Smooth muscle cell of the brain vasculature (primary cell): ENCODE measurements at regions not wholly inside any gene's neighbourhood (a gene's known extent, or its start where the extent isn't known, plus 50 kb on each side); places are given as distances from the start of the nearest gene placed in this dataset.
"Not testable (repeated sequence)": the region's sequence is repeated elsewhere in the genome, so short reads cannot be mapped to it uniquely, and the experiment has no call there.

Source experiments
- DNase-seq: peaks from one replicate; pipeline ENCODE4 v3.0.0-alpha.2; 2012; ENCODE audit warnings: low read depth, low spot score

GRCh38 chr1:149157409-149157808 lies 54.1 kb upstream of the NBPF9 start:
- not testable (repeated sequence) for DNase-seq

GRCh38 chr1:149158308-149158707 lies 55.0 kb upstream of the NBPF9 start:
- not testable (repeated sequence) for DNase-seq

- not testable (repeated sequence) for DNase-seq
These were observed 59.7 kb upstream of the NBPF9 start for GRCh38 chr1:149163063-149163444.

- DNase-seq: not testable (repeated sequence)
These were observed 71.4 kb upstream of the NBPF9 start for GRCh38 chr1:149174765-149175164.

- not testable (repeated sequence) for DNase-seq
These were observed 72.5 kb upstream of the NBPF9 start for GRCh38 chr1:149175812-149176211.

DNA sequence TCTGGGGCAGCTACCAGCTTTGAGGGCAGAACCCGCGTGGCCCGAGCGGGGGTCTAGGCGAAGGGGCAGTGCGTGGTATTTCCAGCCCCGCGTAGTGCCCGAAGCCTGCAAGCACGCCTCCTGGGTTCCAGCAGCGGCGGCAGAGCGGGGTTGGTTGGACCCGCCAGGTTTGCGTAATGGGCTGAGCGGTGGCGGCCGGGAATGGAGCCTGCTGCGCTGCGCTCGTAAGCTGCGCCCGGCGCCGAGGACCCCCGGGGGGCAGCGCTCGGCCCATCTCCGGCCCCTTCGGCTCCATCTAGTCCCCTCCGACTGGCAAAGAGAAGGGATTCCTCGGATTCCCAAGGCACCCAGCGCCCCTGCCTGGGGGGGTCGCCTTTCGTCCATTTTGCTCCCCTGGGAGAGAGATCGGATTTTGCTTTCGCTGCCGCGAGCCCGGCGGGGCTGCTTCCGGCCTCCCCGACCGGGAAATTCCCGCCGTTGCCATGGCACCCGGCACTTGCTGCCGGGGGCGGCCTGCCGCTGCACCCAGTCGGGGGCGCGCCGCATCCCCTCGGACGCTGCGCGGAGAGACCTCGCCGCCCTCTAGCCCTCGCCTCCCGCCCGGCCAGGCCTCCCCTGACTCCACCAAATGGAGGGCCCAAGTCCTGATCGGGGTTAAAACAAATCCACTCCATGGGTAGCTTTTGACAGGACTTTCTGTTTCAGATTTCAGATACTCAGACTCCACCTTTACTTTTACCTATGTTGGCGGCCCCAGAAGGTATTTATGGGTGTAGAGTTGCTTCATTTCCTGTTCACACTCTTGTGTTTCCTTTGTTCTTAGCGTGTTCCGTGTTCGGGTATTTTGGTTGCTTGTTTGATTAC lies 73.3 kb upstream of the NBPF9 start:
- not testable (repeated sequence) for DNase-seq

DNA sequence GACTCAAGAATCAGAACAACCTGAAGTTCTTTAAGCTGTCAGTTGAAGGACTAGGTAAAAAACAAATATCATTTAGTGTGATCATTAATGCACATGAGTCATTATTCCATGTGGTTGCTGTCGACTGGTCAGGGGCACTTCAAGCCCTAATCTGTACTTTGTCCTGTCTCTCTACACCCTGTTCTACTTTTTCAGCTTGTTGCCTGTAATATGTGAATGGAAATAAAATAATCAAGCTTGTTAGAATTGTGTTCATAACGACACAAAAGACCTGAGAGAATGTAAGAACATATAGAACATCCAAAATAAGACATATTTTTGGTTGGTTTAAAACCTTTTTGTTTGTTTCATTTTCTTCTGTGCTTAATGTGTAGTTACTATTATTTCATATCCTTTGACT lies 87.4 kb upstream of the NBPF9 start:
- DNase-seq: not testable (repeated sequence)

DNA sequence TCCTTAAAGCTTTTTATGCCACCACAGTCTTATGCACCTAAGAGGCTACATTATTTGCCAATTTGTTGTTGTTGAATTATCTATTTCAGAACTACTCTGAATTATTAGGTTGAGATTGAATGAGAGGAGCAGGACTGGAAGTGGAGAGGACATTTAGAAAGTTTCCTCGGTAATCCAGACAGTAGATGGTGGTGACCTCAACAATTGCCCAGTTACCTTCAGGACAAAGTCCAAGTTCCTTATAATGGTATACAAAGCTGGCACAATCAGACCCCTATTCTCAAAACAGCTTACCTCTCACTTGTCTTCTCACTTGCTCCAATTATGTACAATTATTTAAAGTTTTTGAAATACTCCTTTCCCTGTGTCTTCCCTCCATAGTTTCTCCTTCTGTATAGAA lies 93.3 kb upstream of the NBPF9 start:
- not testable (repeated sequence) for DNase-seq

DNA sequence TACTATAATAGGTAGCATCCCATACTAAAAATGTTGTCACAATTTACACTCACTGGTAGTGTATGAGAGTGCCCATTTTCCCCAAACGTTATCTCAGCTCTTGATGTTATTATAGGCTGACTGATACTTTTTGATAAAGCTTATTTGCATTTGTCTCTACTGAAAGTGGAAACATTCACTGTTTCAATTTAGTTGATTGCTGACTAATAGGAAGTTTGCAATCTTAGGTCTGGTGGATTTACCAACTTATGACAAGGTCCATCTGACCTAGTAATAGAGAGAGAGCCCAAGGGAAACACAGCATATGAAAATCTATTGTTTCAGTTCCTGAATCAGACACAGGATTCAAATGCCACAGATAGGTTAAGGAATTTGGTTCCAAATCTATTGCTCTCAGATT lies 97.2 kb upstream of the NBPF9 start:
- DNase-seq: not testable (repeated sequence)

DNA sequence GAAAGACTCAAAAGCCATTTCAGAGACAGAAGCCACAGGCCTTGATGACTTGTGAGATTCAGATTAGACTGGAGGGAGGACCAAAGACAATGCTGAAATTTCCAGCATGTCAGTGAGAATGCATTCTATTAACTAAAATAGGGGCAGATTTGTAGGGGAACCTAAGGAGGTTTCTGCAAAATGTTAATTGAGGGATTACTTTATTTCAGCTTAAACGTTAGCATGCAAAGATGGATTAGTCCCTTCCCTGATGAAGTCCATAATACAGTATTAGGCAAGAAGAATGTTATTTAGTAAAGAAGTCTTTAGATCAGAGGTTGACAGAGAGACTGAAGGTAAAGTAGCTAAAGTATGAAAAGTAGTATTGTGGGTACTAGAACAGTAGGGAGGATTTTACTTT lies 98.9 kb upstream of the NBPF9 start:
- DNase-seq: not testable (repeated sequence)

DNA sequence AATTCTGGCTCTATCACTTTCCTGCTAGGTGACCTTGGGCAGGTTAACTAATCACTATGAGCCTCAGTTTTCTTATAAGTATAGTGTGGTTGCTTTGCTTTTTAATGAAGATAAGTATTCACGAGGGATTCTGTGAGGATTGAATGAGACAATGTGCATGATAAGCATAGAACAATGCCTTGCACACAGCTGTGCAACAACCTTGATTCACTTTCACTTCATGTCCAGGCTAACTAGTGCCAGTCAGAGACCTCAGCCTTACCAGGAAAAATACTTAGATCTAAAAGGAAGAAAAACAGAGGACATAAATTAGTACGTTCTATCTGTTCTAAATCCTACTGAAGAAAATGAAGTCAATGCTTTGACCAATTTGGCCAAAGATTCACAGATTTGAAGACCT lies 101.0 kb upstream of the NBPF9 start:
- DNase-seq: not testable (repeated sequence)

GRCh38 chr1:149208836-149209235 lies 105.5 kb upstream of the NBPF9 start:
- not testable (repeated sequence) for DNase-seq

DNA sequence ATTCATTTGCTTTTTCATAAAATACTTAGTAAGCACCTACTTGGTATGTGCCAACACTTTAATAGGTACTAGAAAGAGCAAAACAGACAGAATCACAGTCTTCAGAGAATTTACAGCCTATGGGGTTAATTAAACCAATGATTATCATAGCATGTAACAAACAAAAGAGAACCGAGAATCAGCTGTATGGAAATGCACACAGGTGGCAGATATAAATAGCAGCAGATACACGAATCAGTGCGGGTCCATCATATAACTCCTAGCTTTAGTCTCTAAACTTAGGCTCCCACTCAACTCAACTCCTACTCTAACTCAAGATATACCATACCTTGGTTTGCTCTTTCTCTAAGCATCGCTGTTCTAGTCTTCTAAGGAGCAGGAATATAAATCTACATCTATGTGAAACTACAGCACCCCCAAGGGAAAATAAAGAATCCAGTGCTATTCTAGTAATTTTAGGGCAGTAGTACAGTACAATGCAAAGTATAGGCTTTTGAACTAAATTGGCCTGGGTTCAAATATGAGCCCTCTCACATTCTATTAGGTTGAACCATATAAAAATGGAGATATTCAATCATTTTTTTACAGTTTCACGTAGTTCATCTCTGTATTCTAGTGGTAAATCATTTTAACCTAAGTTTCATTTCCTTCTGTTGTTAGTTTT lies 108.5 kb upstream of the NBPF9 start:
- not testable (repeated sequence) for DNase-seq

DNA sequence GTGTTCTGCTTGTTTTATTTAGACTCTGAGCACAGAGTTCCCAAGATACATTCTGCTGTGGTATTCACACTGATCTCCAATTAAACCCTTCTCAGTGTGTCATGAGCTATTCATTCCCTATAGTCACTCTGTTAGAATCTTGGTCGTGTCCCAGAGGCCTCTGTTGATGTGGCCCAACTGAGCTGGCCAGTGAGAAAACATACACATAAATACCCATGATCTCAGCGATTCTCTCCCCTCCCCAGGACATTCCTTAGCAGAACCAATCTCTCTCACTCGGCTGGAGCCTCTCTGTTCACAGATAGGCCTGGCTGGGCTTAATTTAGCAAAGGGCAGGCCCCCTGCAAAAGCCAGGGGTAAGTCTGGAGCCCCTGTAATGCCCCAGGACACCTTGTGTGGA lies 109.6 kb upstream of the NBPF9 start:
- DNase-seq: not testable (repeated sequence)

GRCh38 chr1:149213673-149214072 lies 110.3 kb upstream of the NBPF9 start:
- not testable (repeated sequence) for DNase-seq

GRCh38 chr1:149218080-149218988 lies 115.0 kb upstream of the NBPF9 start:
- not testable (repeated sequence) for DNase-seq

- not testable (repeated sequence) for DNase-seq
These were observed 116.2 kb upstream of the NBPF9 start for GRCh38 chr1:149219539-149219938.

DNA sequence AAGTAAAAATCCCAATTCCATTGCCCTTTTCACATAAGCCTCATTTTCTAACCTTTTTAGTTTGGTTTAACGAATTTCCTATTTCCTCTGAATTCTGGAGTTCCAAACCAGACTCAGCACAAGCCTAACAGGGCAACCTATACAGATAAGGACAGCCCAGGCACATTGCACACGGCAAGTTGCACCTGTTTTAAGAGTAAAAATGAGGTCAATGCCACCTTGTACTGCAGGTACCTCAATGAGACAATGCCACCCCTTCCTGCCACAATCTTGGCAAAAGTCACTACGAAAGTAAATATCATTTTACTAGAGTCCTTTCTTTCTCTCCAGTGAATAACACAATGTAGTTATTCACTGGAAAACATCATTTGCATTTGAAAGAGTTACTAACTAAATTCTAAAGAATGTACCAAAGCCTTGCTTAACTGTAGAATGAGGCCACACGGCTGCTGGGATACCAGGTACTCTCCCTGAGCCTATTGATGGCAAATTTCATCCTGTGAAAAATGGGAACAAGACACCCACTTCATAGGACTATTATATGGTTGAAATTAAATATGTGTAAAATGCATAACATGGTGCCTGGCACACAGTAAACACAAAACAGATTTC lies 117.2 kb upstream of the NBPF9 start:
- DNase-seq: not testable (repeated sequence)

- not testable (repeated sequence) for DNase-seq
These were observed 124.7 kb upstream of the NBPF9 start for GRCh38 chr1:149227933-149228665.
